Prostate gland (tissue), 2 donors: ENCODE measurements at regions not wholly inside any gene's neighbourhood (a gene's known extent, or its start where the extent isn't known, plus 50 kb on each side); places are given as distances from the start of the nearest gene placed in this dataset.

ENCODE experiments used
- CTCF ChIP-seq, 4 experiments: fragments of 200-600 bp in 2 of 4; fragments of 450-650 bp in 2 of 4; sonication (generic) in 2 of 4; IDR thresholded peaks; 1 replicate in 3 of 4; 2 replicates in 1 of 4; pipeline ENCODE4 v1.5.1; 2016 to 2019; ENCODE audit warnings: antibody characterized with exemption in 4 of 4, mild to moderate bottlenecking in 2 of 4, moderate library complexity in 2 of 4
- POLR2A ChIP-seq: fragments of 450-650 bp; IDR thresholded peaks from one replicate; pipeline ENCODE4 v1.6.1; 2016; ENCODE audit warnings: antibody characterized with exemption, mild to moderate bottlenecking
- POLR2AphosphoS5 ChIP-seq: sonication (generic); formaldehyde crosslinking; IDR thresholded peaks from one replicate; pipeline ENCODE4 v1.6.1; 2017; ENCODE audit warnings: antibody characterized with exemption

GRCh38 chr5:93302711-93303110, 278.3 kb downstream of the NR2F1-AS1 start:
- TF ChIP-seq POLR2AphosphoS5 (no peak), POLR2A (no peak), CTCF (IDR thresholded peaks at IDR 0.05) (no peak)
